WI38 (cell line): ENCODE measurements at regions not wholly inside any gene's neighbourhood (a gene's known extent, or its start where the extent isn't known, plus 50 kb on each side); places are given as distances from the start of the nearest gene placed in this dataset.

Source experiments
- H3K4me3 ChIP-seq: 2 replicates; pipeline ENCODE4 v1.5.1; 2011; ENCODE audit warnings: low read depth, mild to moderate bottlenecking, control low read depth, low read length
- CTCF ChIP-seq: IDR thresholded peaks from 2 replicates; pipeline ENCODE4 v1.5.1; 2012; ENCODE audit warnings: low read depth, mild to moderate bottlenecking, control low read depth, low read length

- TF ChIP-seq CTCF: no peak
- no peak overlapping the region for H3K4me3 ChIP-seq
These were observed 209.1 kb downstream of the GRIN2B start for GRCh38 chr12:13772264-13772663.

- no peak overlapping the region for H3K4me3 ChIP-seq
- no peak for TF ChIP-seq CTCF
These were observed 210.8 kb downstream of the GRIN2B start for GRCh38 chr12:13770576-13770975.

GRCh38 chr12:13769966-13770365 is 211.4 kb downstream of the GRIN2B start:
- no peak overlapping the region for H3K4me3 ChIP-seq
- no peak for TF ChIP-seq CTCF

GRCh38 chr12:13769273-13769672 is 212.1 kb downstream of the GRIN2B start:
- TF ChIP-seq CTCF: no peak
- H3K4me3 ChIP-seq: no peak overlapping the region

GRCh38 chr12:13764748-13765147 is 216.7 kb downstream of the GRIN2B start:
- TF ChIP-seq CTCF: no peak
- no peak overlapping the region for H3K4me3 ChIP-seq

- no peak for TF ChIP-seq CTCF
- H3K4me3 ChIP-seq: no peak overlapping the region
These were observed 232.0 kb downstream of the GRIN2B start for GRCh38 chr12:13749389-13749788.

- H3K4me3 ChIP-seq: no peak overlapping the region
- TF ChIP-seq CTCF: no peak
These were observed 236.1 kb downstream of the GRIN2B start for GRCh38 chr12:13745111-13745860.
